ENCODE measurements at regions not wholly inside any gene's neighbourhood (a gene's known extent, or its start where the extent isn't known, plus 50 kb on each side); places are given as distances from the start of the nearest gene placed in this dataset.
"Not testable (repeated sequence)": the region's sequence is repeated elsewhere in the genome, so short reads cannot be mapped to it uniquely, and the experiment has no call there.

DNA sequence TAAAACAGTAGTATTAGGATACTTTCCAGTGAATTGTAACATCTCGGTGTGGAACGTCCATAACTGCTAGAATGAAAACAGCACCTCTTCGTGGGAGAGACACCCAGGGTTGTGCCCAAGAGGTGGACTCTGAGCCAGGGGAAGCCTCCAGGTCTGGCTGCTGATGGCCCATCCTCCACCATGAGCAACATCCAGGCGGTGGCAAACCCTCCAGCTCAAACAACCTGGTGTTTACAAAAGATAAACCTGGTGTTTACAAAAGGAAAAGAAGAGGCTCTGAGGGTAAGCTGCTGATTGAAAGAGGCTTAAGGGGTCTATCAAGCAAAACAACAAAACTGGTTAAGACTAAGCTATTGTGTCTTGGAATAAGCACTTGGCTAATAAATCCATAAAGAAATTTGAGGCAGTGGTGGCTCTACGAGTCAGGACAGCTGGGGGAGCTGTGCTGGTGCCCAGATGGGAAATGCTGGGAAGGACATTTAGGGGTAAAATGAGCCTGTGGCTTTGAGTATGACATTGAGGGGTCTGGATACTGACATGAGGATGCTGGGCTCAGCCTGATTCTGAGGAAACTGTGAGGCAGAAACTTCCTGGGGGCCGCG, 909.0 kb downstream of the BRD1 start:
- H3K4me3 Mint-ChIP-seq = no peak overlapping the region
- peaks cover 23% of the 10 kb centered on the region for H3K9me3 Mint-ChIP-seq
- DNase-seq (ENCODE audit: low spot score) (no peak), ATAC-seq (no peak)
- TF ChIP-seq EZH2phosphoT487 (IDR thresholded peaks at IDR 0.05; ENCODE audit: unreplicated experiment) = no peak
- TF ChIP-seq, protein P1, sequence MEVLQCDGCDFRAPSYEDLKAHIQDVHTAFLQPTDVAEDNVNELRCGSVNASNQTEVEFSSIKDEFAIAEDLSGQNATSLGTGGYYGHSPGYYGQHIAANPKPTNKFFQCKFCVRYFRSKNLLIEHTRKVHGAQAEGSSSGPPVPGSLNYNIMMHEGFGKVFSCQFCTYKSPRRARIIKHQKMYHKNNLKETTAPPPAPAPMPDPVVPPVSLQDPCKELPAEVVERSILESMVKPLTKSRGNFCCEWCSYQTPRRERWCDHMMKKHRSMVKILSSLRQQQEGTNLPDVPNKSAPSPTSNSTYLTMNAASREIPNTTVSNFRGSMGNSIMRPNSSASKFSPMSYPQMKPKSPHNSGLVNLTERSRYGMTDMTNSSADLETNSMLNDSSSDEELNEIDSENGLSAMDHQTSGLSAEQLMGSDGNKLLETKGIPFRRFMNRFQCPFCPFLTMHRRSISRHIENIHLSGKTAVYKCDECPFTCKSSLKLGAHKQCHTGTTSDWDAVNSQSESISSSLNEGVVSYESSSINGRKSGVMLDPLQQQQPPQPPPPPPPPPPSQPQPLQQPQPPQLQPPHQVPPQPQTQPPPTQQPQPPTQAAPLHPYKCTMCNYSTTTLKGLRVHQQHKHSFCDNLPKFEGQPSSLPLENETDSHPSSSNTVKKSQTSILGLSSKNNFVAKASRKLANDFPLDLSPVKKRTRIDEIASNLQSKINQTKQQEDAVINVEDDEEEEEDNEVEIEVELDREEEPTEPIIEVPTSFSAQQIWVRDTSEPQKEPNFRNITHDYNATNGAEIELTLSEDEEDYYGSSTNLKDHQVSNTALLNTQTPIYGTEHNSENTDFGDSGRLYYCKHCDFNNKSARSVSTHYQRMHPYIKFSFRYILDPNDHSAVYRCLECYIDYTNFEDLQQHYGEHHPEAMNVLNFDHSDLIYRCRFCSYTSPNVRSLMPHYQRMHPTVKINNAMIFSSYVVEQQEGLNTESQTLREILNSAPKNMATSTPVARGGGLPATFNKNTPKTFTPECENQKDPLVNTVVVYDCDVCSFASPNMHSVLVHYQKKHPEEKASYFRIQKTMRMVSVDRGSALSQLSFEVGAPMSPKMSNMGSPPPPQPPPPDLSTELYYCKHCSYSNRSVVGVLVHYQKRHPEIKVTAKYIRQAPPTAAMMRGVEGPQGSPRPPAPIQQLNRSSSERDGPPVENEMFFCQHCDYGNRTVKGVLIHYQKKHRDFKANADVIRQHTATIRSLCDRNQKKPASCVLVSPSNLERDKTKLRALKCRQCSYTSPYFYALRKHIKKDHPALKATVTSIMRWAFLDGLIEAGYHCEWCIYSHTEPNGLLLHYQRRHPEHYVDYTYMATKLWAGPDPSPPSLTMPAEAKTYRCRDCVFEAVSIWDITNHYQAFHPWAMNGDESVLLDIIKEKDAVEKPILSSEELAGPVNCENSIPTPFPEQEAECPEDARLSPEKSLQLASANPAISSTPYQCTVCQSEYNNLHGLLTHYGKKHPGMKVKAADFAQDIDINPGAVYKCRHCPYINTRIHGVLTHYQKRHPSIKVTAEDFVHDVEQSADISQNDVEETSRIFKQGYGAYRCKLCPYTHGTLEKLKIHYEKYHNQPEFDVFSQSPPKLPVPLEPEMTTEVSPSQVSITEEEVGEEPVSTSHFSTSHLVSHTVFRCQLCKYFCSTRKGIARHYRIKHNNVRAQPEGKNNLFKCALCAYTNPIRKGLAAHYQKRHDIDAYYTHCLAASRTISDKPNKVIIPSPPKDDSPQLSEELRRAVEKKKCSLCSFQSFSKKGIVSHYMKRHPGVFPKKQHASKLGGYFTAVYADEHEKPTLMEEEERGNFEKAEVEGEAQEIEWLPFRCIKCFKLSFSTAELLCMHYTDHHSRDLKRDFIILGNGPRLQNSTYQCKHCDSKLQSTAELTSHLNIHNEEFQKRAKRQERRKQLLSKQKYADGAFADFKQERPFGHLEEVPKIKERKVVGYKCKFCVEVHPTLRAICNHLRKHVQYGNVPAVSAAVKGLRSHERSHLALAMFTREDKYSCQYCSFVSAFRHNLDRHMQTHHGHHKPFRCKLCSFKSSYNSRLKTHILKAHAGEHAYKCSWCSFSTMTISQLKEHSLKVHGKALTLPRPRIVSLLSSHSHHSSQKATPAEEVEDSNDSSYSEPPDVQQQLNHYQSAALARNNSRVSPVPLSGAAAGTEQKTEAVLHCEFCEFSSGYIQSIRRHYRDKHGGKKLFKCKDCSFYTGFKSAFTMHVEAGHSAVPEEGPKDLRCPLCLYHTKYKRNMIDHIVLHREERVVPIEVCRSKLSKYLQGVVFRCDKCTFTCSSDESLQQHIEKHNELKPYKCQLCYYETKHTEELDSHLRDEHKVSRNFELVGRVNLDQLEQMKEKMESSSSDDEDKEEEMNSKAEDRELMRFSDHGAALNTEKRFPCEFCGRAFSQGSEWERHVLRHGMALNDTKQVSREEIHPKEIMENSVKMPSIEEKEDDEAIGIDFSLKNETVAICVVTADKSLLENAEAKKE (CRISPR knock-in tag; IDR thresholded peaks at IDR 0.05) = no peak
- TF ChIP-seq CREB1 (CRISPR knock-in tag; IDR thresholded peaks at IDR 0.05; ENCODE audit: low read depth) = no peak
- no peak for TF ChIP-seq ZNF331 (CRISPR knock-in tag; IDR thresholded peaks at IDR 0.05; ENCODE audit: low read depth)
- TF ChIP-seq, protein P2, sequence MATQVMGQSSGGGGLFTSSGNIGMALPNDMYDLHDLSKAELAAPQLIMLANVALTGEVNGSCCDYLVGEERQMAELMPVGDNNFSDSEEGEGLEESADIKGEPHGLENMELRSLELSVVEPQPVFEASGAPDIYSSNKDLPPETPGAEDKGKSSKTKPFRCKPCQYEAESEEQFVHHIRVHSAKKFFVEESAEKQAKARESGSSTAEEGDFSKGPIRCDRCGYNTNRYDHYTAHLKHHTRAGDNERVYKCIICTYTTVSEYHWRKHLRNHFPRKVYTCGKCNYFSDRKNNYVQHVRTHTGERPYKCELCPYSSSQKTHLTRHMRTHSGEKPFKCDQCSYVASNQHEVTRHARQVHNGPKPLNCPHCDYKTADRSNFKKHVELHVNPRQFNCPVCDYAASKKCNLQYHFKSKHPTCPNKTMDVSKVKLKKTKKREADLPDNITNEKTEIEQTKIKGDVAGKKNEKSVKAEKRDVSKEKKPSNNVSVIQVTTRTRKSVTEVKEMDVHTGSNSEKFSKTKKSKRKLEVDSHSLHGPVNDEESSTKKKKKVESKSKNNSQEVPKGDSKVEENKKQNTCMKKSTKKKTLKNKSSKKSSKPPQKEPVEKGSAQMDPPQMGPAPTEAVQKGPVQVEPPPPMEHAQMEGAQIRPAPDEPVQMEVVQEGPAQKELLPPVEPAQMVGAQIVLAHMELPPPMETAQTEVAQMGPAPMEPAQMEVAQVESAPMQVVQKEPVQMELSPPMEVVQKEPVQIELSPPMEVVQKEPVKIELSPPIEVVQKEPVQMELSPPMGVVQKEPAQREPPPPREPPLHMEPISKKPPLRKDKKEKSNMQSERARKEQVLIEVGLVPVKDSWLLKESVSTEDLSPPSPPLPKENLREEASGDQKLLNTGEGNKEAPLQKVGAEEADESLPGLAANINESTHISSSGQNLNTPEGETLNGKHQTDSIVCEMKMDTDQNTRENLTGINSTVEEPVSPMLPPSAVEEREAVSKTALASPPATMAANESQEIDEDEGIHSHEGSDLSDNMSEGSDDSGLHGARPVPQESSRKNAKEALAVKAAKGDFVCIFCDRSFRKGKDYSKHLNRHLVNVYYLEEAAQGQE (IDR thresholded peaks at IDR 0.05; ENCODE audit: unreplicated experiment) = no peak
- TF ChIP-seq, protein P3, sequence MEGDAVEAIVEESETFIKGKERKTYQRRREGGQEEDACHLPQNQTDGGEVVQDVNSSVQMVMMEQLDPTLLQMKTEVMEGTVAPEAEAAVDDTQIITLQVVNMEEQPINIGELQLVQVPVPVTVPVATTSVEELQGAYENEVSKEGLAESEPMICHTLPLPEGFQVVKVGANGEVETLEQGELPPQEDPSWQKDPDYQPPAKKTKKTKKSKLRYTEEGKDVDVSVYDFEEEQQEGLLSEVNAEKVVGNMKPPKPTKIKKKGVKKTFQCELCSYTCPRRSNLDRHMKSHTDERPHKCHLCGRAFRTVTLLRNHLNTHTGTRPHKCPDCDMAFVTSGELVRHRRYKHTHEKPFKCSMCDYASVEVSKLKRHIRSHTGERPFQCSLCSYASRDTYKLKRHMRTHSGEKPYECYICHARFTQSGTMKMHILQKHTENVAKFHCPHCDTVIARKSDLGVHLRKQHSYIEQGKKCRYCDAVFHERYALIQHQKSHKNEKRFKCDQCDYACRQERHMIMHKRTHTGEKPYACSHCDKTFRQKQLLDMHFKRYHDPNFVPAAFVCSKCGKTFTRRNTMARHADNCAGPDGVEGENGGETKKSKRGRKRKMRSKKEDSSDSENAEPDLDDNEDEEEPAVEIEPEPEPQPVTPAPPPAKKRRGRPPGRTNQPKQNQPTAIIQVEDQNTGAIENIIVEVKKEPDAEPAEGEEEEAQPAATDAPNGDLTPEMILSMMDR (conservative IDR thresholded peaks at IDR 0.05; ENCODE audit: low read depth in 2 of 2) = no peak
- TF ChIP-seq POLR2AphosphoS5 (IDR thresholded peaks at IDR 0.05; ENCODE audit: low read depth) = no peak
- no peak for TF ChIP-seq JUNB (IDR thresholded peaks at IDR 0.05; ENCODE audit: unreplicated experiment)
- no peak for TF ChIP-seq ZNF114 (CRISPR knock-in tag; IDR thresholded peaks at IDR 0.05)
- Histone ChIP-seq H3K4me1 (ENCODE audit: insufficient read depth) (no peaks in the 10 kb centered on the region), H3K79me2 (replicated peaks; ENCODE audit: insufficient read depth) (no peaks in the 10 kb centered on the region), H3K36me3 (ENCODE audit: insufficient read depth) (peaks cover 6% of the 10 kb centered on the region), H3F3A (replicated peaks; ENCODE audit: low read depth) (no peaks in the 10 kb centered on the region), H3K9me2 (ENCODE audit: insufficient read depth) (no peaks in the 10 kb centered on the region), H2AFZ (no peak overlapping the region), H3K4me2 (no peak overlapping the region), H3K27me3 (ENCODE audit: insufficient read depth) (no peaks in the 10 kb centered on the region), H4K20me1 (replicated peaks; ENCODE audit: insufficient read depth) (no peaks in the 10 kb centered on the region), H3K27ac (ENCODE audit: low read depth) (no peak overlapping the region), H3K4me3 (no peak overlapping the region)
- H3K36me3 Mint-ChIP-seq (ENCODE audit: low read depth) = peaks cover 9% of the 10 kb centered on the region; the same call in 2 of the 3 replicates
- peaks cover 2% of the 10 kb centered on the region; the same call in 2 of the 3 replicates for H3K4me1 Mint-ChIP-seq
- peaks cover 7% of the 10 kb centered on the region for H3K27me3 Mint-ChIP-seq (ENCODE audit: insufficient read depth, low read depth, poor library complexity)
- no peak overlapping the region for H3K27ac Mint-ChIP-seq

DNA sequence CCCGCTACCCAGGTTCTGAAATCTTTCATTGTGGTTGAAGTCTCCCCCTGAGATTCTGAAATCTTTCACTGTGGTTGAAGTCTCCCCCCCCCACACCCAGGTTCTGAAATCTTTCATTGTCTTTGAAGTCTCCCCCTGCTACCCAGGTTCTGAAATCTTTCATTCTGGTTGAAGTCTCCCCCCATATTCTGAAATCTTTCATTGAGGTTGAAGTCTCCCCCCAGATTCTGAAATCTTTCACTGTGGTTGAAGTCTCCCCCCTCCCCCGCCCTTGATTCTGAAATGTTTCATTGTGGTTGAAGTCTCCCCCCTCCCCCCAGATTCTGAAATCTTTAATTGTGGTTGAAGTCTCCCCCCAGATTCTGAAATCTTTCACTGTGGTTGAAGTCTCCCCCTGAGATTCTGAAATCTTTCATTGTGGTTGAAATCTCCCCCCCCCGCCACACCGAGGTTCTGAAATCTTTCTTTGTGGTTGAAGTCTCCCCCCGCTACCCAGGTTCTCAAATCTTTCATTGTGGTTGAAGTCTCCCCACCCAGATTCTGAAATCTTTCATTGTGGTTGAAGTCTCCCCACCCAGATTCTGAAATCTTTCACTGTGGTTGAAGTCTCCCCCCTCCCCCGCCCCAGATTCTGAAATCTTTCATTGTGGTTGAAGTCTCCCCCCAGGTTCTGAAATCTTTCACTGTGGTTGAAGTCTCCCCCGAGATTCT, 915.2 kb downstream of the BRD1 start:
- not testable (repeated sequence) for H3K4me2 ChIP-seq; H3K9me2 ChIP-seq (ENCODE audit: insufficient read depth); H3K27ac ChIP-seq (ENCODE audit: low read depth); H3K27me3 ChIP-seq (ENCODE audit: insufficient read depth); DNase-seq (ENCODE audit: low spot score); H3K79me2 ChIP-seq (replicated peaks; ENCODE audit: insufficient read depth); H3K4me3 ChIP-seq; H3K4me1 ChIP-seq (ENCODE audit: insufficient read depth); H3F3A ChIP-seq (replicated peaks; ENCODE audit: low read depth); H3K4me3 Mint-ChIP-seq; ATAC-seq; H3K27ac Mint-ChIP-seq; H4K20me1 ChIP-seq (replicated peaks; ENCODE audit: insufficient read depth); H2AFZ ChIP-seq; H3K27me3 Mint-ChIP-seq (ENCODE audit: insufficient read depth, low read depth, poor library complexity)
- H3K9me3 Mint-ChIP-seq = peaks cover 23% of the 10 kb centered on the region
- H3K4me1 Mint-ChIP-seq = peaks cover 17% of the 10 kb centered on the region
- peaks cover 15% of the 10 kb centered on the region; the same call in 2 of the 3 replicates for H3K36me3 Mint-ChIP-seq (ENCODE audit: low read depth)
- peaks cover 11% of the 10 kb centered on the region for H3K36me3 ChIP-seq (ENCODE audit: insufficient read depth)

All from GM23338 (cell line).